GM19035 (cell line): ENCODE measurements at regions not wholly inside any gene's neighbourhood (a gene's known extent, or its start where the extent isn't known, plus 50 kb on each side); places are given as distances from the start of the nearest gene placed in this dataset.
"Not testable (repeated sequence)": the region's sequence is repeated elsewhere in the genome, so short reads cannot be mapped to it uniquely, and the experiment has no call there.

Source experiments
- ATAC-seq: cut with Tn5 transposase; IDR thresholded peaks from one replicate; pipeline ENCODE4 v1.9.1; 2021; ENCODE audit not compliant: unreplicated experiment

DNA sequence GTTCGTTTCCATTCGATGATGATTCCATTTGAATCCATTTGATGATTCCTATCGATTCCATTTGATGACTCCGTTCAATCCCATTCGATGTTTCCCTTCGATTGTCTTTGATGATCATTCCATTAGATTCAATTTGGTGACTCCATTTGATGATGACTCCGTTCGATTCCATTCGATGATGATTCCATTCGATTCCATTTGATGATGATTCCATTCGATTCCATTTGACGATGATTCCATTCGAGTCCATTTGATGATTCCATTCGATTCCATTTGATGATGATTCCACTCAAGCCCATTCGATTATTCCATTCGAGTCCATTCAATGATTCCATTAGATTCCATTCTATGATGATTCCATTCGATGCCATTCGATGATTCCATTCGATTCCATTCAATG, 2730.6 kb downstream of the RPIA start:
- not testable (repeated sequence) for ATAC-seq

- not testable (repeated sequence) for ATAC-seq
Measured at GRCh38 chr2:91427148-91427547, 2735.7 kb downstream of the RPIA start.

GRCh38 chr2:91441932-91442245, 2750.4 kb downstream of the RPIA start:
- not testable (repeated sequence) for ATAC-seq

DNA sequence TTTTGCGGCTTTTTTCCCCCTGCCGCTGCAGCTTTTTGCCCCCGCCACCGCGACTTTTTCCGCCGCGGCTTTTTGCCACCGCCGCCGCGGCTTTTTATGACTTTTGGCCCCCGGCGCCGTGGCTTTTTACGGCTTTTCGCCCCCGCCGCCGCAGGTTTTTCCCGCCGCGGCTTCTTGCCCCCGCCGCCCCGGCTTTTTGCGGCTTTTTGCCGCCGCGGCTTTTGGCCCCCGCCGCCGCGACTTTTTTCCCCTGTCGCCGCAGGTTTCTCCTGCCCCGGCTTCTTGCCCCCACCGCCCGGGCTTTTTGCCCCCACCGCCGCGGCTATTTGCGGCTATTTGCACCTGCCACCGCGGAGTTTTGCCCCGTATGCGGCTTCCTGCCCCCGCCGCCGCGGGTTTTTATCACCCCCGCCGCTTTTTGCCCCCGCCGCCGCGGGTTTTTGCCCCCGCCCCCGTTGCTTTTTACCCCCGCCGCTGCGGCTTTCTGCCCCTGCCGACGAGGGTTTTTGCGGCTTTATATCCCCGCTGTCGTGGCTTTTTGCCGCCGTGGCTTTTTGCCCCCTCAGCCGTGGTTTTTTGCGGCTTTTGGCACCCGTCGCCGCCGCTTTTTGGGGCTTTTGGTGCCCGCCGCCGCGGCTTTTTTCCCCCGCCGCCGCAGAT, 2750.9 kb downstream of the RPIA start:
- ATAC-seq: no peak

DNA sequence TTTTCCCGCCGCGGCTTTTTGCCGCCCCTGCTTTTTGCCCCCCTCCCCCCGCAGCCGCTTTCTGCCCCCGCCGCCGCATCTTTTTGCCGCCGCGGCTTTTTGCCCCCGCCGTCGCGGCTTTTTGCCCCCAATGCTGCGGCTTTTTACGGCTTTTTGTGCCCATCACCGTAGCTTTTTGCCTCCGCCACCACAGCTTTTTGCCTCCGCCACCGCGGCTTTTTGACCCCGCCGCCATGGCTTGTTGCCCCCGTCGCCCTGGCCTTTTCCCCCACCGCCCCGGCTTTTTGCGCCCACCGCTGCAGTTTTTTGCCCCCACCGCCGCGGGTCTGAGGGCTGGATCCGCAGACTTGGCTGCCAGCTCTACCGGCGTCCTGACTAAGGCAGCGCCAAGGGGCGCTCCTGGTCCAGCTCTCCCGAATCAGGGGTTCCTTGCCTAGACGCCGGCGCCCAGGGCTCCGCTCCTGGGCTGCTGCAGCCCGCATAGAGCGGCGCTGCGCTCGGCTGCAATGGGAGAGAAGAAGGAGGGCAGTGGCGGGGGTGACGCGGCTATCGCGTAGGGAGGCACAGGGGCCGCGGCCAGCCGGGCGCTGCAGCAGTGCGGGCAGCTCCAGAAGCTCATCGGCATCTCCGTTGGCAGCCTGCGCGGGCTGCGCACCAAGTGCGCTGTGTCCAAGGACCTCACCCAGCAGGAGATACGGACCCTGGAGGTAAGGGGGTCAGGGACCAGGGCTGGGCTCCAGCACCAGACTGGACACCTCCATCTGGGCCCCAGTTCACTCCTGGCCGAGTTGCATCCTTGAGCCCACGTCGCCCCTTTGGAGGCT, 2751.6 kb downstream of the RPIA start:
- not testable (repeated sequence) for ATAC-seq

DNA sequence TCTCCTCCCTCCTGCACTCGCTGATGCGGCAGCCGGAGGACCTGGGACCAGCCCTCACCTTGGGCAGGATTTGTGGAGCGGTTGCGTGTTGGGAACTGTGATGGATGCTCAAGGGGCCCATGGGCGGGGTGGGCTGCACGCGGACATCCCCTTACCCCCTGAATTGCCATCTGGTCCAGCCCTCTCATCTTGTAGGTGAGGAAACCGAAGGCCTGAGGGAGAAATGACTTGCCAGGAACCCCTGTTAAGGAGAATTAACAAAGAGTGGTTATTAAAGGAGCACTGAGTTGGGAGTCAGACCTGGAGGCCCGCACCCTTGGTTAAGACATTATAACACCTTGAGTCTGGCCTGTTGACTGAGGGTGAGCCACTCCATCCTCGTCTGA, 2752.2 kb downstream of the RPIA start:
- not testable (repeated sequence) for ATAC-seq

DNA sequence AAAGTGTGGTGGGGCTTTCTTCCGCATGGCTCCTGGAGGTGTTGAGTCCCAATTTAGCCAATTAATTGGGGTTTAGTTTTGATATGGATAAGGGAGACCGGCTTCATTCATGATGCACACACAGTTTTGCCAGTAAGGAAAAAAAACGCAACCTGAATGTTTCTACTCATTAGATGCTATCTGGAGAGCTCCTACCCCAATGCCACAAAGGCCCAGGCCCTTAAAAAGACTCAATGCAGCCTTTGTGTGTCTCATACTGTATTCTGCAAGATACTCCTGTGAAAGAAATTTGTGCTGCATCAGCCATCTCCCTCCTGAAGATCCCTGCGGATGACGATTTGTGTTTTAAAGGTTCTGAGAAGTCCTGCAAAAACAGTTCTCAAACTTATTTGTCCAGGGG, 2754.2 kb downstream of the RPIA start:
- ATAC-seq: not testable (repeated sequence)

DNA sequence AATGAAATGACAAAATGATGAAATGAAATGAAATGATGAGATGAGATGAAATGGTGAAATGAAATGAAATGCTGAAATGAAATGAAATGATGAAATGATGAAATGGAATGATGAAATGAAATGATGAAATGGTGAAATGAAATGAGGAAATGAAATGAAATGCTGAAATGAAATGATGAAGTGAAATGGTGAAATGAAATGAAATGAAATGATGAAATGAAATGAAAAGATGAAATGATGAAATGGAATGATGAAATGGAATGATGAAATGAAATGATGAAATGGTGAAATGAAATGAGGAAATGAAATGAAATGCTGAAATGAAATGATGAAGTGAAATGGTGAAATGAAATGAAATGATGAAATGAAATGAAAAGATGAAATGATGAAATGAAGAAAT, 2755.0 kb downstream of the RPIA start:
- not testable (repeated sequence) for ATAC-seq

GRCh38 chr2:91446915-91447314, 2755.4 kb downstream of the RPIA start:
- ATAC-seq: not testable (repeated sequence)

GRCh38 chr2:91447508-91447907, 2756.0 kb downstream of the RPIA start:
- not testable (repeated sequence) for ATAC-seq

DNA sequence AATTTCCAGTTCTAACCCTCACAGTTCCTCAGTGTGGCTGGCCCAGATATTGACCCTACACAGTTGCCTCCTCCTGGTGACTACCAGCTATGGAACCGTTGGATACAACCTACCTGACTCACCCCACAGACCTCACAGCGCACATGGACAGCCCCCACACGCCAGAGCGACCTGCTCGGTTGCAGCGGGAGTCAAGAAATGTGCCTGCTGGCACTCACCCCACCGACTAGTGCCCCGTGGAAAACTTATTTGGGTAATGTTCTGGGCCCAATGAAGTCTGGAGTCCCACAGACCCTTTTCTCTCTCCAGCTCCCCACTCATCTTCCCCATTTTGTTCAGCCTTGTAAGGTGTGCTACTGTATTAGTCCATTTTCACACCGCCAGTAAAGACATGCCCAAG, 2770.8 kb downstream of the RPIA start:
- not testable (repeated sequence) for ATAC-seq

DNA sequence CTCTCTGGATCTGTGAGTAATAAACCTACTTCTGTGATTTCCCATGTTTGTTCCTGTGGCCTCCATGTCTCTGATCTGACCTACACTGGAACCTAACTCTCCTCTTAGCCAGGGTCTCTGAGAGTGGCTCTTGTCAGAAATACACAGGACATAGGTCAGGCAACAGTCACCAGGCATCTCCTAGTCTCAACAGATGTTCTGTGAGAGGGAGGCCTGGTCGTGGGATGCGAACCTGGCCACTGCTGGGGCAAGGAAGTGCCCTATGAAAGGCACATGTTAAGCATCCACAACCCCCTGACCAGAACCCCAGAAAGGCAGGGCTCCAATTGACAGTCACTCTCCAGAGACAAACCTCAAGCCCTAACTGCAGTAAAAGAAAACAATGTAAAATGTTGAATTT, 2771.5 kb downstream of the RPIA start:
- ATAC-seq: not testable (repeated sequence)

- ATAC-seq: not testable (repeated sequence)
Measured at GRCh38 chr2:91466780-91467363, 2775.4 kb downstream of the RPIA start.

DNA sequence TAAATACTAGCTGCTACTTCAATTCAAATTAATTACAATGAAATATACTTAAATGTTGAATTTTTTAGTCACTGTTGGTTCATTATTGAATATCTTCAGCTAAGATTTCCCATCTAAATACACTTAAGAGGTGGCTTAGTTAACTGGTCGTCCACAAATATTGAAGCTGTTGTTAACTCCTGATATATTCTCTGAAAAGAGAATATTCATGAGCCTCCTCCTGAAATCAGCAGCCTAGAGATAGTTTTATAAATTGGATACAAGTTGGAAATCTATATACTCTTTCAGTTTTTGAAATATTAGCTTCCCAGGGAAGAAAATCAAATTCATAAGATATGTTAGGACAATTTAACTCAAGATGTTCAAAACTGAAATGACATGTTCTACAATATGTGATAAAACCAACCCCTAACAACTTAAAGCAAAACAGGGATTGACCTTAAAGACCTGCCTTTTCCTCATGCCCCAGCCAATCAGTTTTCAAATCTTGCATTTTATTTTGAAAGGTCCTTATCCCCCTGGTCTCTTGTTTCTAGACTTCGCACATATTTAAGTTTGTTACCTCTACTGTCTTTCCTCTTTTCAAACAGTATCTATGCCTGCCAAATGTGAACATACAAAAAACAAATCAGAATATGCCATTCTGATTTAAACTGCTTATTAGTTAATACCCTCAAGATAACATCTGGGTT, 2784.9 kb downstream of the RPIA start:
- ATAC-seq: not testable (repeated sequence)

DNA sequence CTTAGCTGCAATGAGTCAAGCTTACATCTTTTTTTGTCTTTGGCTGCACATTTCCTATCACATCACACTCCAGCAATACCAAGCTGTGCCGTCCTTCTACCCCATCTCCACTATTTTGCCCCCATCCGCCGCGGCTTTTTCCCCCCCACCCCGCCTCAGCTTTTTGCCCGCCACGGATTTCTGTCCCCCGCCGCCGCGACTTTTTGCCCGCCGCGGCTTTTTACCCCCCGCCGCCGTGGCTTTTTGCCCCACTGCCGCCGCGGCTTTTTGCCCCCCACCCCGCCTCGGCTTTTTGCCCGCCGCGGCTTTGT, 2785.4 kb downstream of the RPIA start:
- not testable (repeated sequence) for ATAC-seq

GRCh38 chr2:91477291-91477690, 2785.8 kb downstream of the RPIA start:
- not testable (repeated sequence) for ATAC-seq

DNA sequence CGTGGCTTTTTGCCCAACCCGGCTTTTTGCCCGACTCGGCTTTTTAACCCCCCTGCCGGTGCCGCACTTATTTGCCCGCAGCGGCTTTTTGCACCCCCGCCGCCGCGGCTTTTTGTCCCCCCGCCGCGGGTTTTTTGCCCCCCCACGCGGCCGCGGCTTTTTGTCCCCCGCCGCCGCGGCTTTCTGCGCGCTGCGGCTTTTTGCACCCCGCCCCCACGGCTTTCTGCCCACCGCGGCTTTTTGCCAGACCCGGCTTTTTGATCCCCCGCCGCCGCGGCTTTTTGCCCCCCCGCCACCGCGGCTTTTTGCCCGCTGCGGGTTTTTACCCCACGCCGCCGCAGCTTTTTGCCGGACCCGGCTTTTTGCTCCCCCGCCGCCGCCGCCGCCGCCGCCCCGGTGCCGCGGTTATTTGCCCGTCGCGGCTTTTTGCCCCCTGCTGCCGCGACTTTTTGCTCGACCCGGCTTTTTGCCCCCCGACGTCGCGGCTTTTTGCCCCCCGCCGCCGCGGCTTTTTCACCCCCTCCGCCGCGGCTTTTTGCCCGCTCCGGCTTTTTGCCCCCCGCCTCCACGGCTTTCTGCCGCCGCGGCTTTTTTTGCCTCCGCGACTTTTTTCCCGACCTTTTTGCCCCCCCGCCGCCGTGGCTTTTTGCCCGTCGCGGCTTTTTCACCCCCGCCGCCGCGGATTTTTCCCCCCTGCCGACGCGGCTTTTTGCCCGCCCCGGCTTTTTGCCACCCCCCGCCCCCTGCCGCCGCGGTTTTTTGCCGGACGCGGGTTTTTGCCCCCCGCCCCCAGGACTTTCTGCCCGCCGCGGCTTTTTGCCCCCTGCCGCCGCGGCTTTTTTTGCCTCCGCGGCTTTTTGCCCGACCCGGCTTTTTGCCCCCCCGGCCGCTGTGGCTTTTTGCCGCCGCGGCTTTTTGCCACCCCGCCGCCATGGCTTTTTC, 2786.5 kb downstream of the RPIA start:
- no peak for ATAC-seq

- not testable (repeated sequence) for ATAC-seq
Measured at GRCh38 chr2:91478851-91479718, 2787.6 kb downstream of the RPIA start.

DNA sequence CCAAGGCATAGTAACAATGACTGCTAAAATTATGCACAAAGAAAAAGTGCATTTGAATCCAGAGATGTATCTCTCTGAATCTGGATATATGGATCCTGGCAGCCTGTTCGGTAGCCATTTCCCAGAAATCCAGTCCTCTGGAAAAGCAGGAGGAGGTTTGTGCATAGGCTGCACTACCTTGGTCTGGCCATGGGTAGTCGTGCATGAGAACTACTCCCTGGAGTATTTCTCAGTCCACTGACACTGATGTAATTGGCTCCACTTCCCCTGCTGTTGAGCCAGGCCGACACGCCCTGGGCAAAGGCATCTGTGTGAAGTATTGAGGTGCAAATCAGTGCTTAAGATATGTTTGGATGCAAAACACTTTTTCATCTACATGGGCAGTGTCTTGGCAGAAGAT, 2793.8 kb downstream of the RPIA start:
- ATAC-seq: not testable (repeated sequence)
